ENCODE measurements at regions not wholly inside any gene's neighbourhood (a gene's known extent, or its start where the extent isn't known, plus 50 kb on each side); places are given as distances from the start of the nearest gene placed in this dataset.

DNA sequence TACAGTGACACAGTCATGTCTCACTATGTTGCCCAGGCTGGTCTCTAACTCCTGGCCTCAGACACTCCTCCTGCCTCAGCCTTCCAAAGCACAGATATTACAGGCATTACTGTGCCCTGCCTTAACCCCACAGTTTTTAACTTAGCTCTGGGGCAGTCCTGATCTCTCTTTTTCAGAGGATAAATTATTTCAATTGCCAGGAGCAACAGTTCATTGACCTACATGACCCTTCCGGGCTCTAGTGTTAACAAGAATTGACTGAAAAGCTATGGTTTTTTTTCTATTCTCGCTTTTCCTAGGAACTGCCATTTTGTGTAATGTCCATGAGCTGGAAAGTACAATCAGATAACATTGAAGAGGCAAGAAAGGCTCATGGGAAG is 92.8 kb downstream of the HNRNPLL start:
- no peak for DNase-seq

DNA sequence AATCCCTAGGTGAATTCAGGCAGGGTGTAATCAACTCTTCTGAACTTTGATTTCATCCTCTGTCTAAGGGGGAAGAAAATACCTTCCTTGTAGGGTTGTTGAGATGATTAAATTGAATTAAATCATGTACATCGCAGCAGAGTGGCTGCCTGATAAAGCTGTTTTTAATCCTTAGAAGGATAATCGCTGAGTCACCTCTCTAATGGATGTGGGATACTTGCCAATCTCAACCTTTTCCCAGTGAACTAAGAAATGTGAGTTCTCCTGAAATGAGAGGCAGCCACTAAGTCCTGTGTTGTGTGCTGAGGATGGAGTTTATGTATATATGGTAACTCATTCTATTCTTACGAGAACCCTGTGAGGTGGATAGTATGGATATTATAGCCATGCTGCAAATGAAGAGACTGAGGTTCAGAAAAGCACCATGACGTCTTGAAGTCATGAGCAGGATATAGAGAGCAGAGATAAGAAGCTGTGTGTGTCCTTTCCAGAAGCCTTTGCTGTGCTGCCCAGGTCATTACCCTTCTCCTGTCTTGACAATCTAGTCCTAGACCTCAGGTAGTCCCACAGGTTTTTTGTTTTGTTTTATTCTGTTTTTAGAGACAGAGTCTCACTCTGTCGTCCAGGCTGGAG is 93.3 kb downstream of the HNRNPLL start:
- DNase-seq, result no peak

DNA sequence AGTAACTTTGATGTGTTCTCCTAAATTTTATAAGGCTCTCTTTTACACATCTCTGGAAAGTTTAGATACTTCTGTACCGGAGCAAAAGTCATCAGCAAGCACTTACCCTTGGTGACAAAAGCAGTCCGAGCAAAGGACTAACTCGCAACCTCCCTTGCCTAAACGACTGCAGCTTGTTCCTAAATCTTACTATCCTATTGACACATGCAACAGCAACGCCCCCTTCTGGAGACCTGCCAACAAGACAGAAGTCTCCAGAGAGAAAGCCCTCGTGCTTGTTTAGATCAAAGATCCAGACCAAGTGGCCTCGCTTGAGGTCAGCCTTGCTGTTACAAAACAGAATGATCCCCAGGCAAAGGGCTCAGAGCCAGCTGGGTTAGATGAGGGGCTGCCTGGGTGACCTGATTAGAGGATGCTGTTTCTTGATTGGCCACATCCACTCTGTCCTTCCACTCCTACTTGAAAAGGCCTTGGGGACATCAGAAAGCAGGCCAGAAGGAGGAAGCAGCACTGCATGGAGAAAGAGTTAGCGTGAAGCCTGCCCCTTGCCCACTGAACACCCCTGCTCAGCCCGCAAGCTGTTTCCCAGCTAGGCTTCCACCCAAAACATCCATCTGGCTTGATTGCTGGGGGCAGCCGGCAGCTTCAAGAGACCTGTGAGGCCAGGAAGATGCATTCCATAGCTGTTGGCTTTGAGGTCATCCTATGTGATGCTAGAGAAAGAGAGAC is 94.3 kb downstream of the HNRNPLL start:
- peak; percentile 37 to 66 (median 44) for DNase-seq

DNA sequence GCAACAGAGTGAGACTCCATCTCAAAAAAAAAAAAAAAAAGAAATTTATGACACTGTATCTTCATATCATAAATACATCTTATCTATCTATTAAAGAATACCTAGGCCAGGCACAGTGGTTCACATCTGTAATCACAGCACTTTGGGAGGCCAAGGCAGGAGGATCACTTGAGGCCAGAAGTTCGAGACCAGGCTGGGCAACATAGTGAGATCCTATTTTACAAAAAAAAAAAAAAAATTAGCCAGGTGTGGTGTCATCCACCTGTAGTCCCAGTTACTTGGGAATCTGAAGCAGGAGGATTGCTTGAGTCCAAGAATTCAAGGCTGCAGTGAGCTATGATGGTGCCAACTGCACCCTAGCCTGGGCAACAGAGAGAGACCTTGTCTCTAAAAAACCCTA is 95.0 kb downstream of the HNRNPLL start:
- no peak for DNase-seq

DNA sequence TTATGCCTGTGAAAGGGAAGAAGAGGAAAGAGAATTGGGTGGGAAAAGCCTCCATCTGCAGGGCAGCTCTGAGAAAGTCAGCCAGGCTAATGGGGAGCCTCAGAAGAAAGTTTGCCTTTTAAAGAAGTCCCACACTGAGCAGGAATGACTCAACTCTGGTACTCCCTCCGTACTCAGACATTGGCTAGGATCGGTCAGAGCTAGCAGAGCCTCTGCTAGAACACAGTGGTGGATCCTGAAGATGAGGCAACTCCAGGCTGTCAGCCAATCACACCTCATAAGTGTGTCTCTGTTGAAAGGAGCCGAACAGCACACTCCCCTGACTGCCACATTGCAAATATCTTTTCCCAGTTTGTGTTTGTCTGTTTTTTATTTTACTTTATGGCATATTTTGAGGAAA is 96.9 kb downstream of the HNRNPLL start:
- no peak for DNase-seq

DNA sequence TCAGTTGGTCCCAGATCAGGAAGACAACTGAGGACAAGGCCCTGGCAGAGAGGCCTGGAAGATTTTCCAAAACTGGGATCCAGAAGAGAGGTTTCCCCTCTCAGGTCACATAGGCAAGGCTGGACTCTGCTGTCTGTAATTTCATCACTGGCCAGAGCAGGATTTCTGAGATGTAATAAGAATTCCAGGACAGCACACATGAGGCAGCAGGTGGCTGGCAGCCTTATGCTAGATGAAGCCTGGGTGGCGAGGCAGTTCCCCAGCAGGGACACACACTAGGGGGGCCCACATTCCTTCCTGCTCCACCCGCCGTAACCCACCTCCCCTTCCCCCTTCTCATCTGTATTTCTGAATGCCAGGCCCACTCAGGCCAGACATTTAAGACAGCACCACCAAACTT is 98.6 kb downstream of the HNRNPLL start:
- DNase-seq, result no peak

DNA sequence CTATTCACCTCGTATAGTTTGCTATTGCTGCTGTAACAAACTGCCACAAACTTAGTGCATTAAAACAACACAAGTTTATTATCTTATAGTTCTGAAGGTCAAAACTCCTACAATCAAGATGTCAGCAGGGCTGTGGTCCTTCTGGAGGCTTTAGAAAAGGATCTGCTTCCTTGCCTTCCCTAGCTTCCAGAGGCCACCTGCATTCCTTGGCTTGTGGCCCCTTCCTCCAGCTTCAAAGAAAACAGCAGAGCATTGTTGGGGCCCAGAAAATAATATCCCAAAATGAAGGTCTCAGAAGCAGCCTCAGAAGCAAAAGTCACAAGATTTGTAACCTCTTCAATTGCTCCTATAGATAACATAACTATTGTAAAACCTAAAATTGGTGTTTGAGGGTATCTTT is 100.6 kb downstream of the HNRNPLL start:
- DNase-seq, result no peak

DNA sequence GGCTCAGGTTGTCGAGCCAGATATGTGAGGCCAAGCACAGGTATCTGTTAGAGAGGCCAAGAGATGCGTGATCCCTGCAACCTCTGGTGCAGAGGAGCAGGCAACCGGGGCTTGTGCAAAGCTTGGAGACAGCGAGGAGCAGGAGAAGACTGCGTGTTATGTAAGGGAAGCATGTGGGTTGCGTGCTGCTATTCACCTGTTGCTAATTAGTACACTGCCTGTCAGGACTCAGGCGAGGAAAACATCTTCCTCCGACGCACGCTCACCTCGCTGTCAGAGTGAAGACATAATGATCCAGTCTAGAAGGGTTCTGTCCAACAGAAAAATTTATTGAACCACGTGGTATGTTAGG is 102.5 kb downstream of the HNRNPLL start:
- no peak for DNase-seq

DNA sequence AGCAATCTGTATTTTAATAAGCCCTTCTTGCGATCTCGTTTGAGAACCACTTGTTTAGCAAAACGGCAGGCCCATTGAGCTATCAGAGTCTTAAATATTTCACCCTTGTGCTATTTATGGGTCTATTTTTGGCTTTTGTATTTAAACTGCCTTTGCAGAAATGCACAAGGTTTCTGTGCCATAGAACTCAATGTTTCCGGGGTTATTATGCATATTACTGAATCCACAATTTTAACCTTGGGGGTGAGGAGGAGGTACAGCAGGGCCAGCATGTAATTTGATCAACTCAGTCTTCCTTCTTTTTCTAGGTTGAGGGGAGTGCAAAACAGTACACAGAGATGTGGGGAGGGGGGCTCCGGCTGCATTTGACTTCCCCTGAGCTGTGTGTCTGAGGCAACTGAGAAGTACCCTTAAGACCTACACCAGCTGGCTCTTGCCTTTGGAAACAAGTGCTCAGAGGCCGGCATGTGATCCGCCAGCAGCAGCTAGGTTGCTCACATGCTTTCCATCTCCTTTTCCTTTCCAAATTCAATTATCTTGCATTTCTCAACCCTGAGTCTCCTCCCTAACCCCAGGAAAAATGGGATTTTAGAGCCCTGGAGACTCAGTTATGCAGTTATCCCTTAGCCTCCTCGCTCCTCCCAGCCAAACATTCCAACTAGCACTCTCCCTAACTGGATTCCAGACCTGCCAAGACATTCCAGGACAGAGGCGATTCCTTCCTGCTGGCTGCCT is 103.0 kb downstream of the HNRNPLL start:
- DNase-seq, result no peak

DNA sequence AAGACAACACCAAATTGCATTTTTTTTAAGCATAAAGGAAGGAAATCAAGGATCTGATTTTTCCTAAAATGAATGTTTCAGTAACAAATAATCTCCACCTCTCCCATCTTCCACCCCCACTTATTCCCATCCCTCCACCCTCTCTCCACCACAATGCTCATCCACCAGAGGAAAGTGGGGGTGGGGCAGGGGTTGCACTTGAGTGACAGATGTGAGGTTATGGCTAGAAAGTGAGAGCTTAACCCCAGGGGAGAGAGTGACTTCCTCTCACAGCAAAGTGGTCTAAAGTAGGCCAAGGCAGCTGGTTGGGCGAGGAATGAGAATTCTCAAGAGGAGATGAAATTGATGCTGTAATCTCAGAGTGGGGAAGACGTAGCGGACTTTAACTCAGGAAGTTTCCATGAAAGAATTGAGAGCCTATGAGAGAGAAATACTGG is 104.7 kb downstream of the HNRNPLL start:
- DNase-seq, result no peak

DNA sequence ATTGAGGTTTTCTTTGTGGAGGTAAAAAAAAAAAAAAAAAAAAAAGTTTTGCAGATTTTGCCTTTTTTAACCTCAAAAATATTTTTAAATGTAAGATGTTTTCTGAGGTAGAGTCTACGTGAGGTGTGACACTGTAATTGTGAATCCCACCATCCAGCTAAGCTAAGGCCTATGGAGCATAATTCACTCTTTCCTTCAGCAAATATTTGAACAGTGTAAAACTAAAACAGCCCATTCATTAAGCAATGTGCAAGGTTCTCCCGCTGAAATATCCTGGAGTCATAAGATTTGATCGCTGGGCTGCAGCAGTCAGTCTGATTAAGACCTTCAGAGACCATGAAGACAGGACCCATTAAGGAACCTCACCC is 105.1 kb downstream of the HNRNPLL start:
- DNase-seq, result no peak

DNA sequence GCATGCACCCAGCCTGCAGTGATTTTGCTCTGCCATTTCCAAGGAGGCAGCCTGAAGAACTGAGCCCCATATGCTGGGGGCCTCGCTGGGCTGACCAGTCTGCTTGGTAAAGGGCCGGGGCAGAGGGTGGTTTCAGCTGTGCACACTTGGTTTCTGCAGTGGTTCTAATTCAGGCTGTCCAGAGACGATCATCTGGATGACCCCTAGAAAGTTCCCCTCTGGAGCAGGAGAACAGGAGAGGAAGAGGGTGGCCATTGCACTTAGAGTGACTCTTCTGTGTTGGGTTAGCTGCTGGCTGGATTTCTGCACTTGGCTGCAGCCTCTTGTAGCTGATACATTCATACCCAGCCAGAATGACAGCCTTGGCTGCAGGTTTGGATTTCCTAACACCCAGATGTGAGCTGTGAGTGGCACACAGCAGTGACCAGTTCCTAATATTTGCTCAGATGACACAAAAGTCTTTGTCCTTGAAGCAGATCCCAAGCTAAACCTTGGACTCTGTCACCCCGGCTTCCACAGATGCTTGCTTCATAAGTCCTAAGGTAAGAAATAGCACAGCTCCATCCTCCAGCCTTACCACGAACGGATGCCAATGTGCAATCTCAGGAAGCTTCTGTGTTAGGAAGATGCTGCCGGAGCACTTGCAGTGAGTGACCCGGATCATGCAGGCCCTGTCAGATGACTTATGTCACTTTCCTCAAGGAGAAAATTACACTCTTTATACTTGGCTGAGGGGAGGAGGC is 105.6 kb downstream of the HNRNPLL start:
- no peak for DNase-seq

DNA sequence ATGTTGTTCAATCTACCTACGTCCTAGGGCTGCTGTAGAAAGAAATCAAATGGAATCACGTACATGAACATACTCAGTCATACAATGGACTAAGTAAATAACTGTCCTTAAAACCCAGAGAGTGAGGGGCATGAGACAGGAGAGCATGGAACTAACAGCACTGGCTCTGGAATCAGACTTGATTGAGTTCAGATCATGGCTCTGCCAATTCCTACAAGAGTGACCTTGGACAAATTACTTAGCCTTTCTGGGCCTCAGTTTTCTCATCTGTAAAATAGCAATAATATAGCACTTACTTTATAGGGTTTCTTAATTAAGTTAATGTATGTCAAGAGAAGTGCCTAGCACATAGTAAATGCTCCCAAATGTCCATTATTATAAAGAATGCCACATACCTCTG is 106.8 kb downstream of the HNRNPLL start:
- no peak for DNase-seq

DNA sequence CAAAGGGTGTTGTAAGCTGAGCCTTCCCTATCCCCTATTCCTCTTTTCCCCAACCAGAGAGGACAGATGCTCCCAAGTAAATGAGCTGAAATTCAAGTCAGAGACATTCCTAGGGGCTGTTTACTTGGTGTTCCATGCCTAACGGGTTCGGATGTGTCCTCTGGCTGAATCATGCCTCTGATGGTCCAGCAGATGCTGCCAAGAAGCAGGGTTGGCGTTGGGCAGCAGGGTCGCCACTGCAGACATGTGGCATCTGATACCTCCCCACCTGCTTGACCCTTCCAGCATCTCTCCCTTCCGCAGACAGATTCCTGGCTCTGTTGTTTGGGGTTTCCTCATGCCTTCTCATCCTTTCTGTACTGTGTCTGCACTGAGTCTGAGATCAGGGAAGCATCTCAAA is 108.3 kb downstream of the HNRNPLL start:
- no peak for DNase-seq

DNA sequence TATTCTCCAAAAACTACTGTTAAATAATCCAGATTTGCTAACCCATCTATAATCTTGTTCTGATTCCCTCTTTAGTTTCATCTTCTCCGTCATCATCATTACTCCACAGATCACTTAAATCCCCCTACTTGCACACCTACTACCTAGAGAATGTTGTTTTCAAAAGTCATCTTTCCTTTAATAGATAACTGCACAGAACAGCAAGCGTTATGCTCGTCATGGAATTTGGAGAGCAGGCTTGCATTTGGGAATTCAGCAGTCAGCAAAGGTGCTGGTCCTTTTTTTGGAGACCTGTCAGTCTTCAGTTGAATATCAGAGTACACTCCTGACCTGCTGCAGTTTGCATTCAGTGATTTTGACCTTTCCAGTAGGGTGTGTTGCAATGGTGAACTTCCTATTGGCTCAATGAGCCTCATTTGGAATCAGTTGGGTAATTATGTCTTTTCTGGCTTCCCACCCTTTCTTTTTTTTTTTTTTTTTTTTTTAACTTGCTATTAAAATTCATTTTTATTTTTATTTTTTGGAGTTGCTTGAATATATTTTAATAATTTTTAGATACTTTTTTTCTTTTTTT is 110.6 kb downstream of the HNRNPLL start:
- no peak for DNase-seq

DNA sequence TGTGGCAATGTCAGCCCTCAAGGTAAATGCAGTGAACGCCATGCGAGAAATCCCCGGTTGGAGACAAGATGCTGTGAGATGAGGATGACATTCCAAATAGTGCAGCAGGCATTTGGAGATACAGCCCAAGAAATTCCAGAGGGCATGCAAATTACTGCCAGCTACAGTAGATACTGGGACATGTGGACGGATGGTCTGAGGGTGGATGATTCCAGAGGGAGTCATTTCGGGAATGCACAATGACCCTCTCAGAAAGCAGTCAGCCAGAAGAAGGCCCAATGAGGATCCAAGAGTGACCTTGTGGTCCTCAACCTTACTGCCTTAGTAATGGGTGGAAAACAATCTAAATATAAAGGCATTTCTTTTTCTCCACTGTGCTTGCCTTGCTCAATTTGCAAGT is 111.3 kb downstream of the HNRNPLL start:
- no peak for DNase-seq

DNA sequence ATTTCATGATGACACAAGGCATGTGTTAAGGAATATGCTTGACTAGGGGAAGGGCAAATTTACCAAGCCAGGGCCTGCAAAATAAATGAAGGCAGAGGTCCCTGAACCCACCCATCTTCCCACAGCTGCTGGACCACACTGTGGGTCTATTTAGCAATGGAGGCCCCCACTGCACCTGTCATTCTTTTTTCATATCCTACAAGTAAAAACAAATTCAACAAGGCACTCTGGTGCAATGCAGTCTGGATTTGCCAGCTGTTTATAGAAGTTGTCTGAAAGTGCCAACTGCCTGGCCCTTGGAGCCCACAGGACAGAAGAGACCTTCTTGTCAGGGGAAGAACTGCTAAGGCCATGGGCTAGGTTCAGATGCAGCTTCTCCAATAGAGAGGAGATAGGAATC is 112.8 kb upstream of the ATL2 start:
- no peak for DNase-seq

DNA sequence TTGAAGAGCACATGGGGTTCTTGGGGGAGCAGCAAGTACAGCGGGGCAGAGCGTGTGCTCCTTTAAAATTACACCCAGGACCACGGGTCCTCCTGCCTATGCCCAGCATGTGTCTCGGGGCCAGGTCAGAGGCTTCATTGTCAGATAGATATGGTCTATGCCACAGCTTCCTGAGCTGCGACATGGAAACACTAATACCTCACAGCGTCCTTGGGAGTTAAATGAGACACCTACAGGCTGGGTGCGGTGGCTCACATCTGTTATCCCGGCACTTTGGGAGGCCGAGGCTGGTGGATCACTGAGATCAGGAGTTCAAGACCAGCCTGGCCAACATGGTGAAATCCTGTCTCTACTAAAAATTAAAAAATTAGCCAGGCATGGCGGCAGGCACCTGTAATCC is 110.8 kb upstream of the ATL2 start:
- no peak for DNase-seq

DNA sequence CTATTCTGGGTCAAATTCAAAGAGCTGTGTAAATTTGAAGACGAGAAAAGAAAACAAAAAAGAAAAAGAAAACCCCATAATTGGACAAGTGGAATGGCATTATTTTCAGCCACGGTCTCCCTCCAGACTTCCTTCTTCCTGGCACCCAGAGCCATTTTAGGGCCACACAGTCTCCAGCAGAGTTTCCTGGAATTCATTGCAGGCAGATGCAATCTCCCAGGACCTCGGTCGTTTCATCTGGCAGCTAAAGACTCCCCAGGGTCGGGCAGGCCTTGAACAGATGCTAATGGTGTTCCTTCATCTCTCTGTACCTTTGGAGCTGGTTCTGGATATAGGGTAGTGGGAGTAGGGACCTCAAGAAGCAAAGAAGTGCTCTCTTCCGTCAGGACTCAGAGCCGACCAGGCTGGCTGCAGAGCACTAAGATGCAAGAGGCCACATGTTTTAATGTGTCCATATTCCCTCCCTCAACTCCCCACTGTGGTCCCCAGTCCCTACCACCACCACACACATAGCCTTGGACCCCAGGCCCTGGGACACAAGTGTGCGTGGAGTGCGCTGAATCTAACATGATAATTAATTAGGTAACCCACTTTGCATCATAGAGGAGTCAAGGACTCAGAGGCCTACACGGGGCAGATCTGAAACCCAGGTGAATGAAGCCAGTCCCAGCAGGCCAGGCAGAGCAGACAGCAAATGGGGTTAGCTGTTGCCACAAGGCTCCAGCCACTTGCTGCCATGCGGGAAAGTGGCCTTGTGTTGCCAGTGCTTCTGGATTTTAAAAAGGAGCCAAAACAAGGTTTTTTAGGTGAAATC is 109.3 kb upstream of the ATL2 start:
- DNase-seq, result no peak

DNA sequence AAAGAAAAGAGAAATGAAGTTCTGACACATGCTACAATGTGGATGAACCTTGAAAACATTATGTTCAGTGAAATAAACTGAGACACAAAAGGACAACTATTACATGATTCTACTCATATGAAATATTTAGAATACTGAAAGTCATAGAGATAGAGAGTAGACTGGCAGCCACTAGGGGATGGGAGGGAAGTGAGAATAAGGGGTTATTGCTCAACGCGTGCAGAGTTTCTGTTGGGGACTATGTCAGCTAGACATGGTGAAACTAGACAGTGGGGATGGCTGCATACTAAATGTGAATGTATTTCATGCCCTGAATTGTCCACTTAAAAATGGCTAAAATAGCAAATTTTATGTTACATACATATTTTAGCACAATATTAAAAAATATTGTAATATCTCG is 108.7 kb upstream of the ATL2 start:
- DNase-seq, result no peak

DNA sequence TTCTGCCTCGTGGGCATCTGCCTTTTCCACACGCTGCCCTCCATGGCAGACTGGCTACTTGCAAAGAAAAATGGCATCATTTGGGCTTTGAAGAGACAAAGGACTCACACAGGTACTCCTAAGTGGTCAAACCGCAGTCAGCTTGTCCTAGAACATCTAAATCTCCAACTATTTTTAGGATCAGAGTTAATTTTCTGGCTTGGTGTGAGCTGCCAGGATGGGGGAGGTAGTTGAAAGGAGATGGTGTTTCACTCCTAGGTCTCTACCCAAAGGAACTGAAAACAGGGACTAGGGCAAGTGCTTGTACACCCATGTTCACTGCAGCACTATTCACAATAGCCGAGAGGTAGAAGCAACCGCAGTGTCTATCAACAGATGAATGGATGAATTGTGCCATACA is 107.9 kb upstream of the ATL2 start:
- no peak for DNase-seq

DNA sequence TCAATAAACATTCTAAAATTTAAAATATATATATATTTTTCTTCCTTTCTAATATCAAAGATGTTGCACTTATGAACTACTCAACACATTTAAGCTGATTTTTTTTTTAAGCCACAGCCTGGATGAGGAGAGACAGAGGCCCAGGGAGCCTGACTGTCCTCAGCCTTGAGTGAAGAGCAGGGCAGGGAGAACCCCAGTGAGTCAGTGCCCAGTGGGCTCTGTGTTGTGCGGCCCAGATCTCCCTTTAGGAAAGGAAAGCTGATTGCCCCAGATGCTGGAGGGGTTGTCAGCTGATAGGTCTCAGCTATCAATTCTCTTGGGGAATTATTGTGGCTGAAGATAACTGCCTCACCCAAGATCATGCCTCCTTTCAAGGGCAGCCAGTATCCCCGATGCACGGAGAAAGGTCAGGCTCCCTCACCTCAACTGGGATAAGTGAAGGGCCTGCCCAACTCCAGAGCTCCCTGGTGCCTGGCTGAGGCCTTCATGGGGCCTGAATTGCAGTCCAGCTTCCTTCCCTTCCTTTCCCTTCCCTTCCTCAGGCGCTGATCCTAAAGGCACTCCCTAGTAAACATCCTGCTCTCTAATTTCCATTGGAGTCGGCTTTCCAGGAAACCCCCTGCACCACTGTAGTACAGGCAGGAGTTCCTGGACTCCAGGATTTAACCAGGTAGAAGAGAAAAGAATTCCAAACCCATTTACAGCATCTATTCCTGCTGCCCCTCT is 106.9 kb upstream of the ATL2 start:
- no peak for DNase-seq

All from activated naive CD4-positive, alpha-beta T cell (primary cell).